Loucy (cell line): ENCODE measurements at regions not wholly inside any gene's neighbourhood (a gene's known extent, or its start where the extent isn't known, plus 50 kb on each side); places are given as distances from the start of the nearest gene placed in this dataset.

Experiments used
- H2AFZ ChIP-seq: fragments of 200-600 bp; sonication (generic); 2 replicates; pipeline ENCODE4 v1.6.0; 2016; ENCODE audit warnings: antibody characterized with exemption, mild to moderate bottlenecking, low read length, moderate library complexity
- H3F3A ChIP-seq: fragments of 200-600 bp; 2 replicates; pipeline ENCODE4 v1.6.0; 2016; ENCODE audit warnings: antibody characterized with exemption, low read depth, mild to moderate bottlenecking
- H3K27me3 ChIP-seq: fragments of 200-600 bp; sonication (generic); 2 replicates; pipeline ENCODE4 v1.6.1; 2014; ENCODE audit warnings: low read length, mild to moderate bottlenecking; ENCODE audit not compliant: insufficient read depth, poor library complexity, severe bottlenecking
- H3K36me3 ChIP-seq: fragments of 200-600 bp; sonication (generic); 2 replicates; pipeline ENCODE4 v1.6.1; 2016; ENCODE audit warnings: low read length; ENCODE audit not compliant: insufficient read depth
- H3K4me1 ChIP-seq: fragments of 200-600 bp; sonication (generic); 2 replicates; pipeline ENCODE4 v1.5.1; 2014; ENCODE audit warnings: low read length, mild to moderate bottlenecking; ENCODE audit not compliant: insufficient read depth, poor library complexity, severe bottlenecking
- H3K4me2 ChIP-seq: fragments of 200-600 bp; sonication (generic); 2 replicates; pipeline ENCODE4 v1.6.0; 2014; ENCODE audit warnings: antibody characterized with exemption, low read length, low read depth, mild to moderate bottlenecking; ENCODE audit not compliant: poor library complexity, severe bottlenecking
- H3K4me3 ChIP-seq: fragments of 200-600 bp; sonication (generic); 2 replicates; pipeline ENCODE4 v1.5.1; 2014; ENCODE audit warnings: low read length, mild to moderate bottlenecking, mixed read lengths; ENCODE audit not compliant: poor library complexity, severe bottlenecking
- H3K79me2 ChIP-seq: fragments of 200-600 bp; sonication (generic); 2 replicates; pipeline ENCODE4 v1.6.1; 2014; ENCODE audit warnings: low read length; ENCODE audit not compliant: insufficient read depth
- H3K9ac ChIP-seq: fragments of 200-600 bp; sonication (generic); 2 replicates; pipeline ENCODE4 v1.6.0; 2014; ENCODE audit warnings: mild to moderate bottlenecking, low read depth, low read length, moderate library complexity; ENCODE audit not compliant: poor library complexity, severe bottlenecking
- H3K9me2 ChIP-seq: fragments of 200-600 bp; sonication (generic); replicated peaks from 2 replicates; pipeline ENCODE4 v1.6.1; 2016; ENCODE audit warnings: low read depth, low read length, mixed read lengths
- H3K9me3 ChIP-seq: fragments of 200-600 bp; sonication (generic); 2 replicates; pipeline ENCODE4 v1.6.1; 2014; ENCODE audit warnings: mild to moderate bottlenecking, antibody characterized with exemption, low read length, low read depth; ENCODE audit not compliant: insufficient read depth
- H4K20me1 ChIP-seq: fragments of 200-600 bp; sonication (generic); 2 replicates; pipeline ENCODE4 v1.6.0; 2014; ENCODE audit warnings: antibody characterized with exemption, low read length, mild to moderate bottlenecking; ENCODE audit not compliant: insufficient read depth, poor library complexity, severe bottlenecking
- EZH2phosphoT487 ChIP-seq: fragments of 200-600 bp; IDR thresholded peaks from 2 replicates; pipeline ENCODE4 v1.6.1; 2018; ENCODE audit warnings: antibody characterized with exemption, mild to moderate bottlenecking, moderate library complexity, borderline replicate concordance
- TF ChIP-seq, protein P1 (sequence below): fragments of 200-600 bp; sonication (generic); conservative IDR thresholded peaks from 2 replicates; pipeline ENCODE4 v1.5.1; 2014; ENCODE audit warnings: mild to moderate bottlenecking, antibody characterized with exemption, low read length

GRCh38 chr2:239749272-239749873 lies 275.8 kb downstream of the NDUFA10 start:
- H3K4me2 ChIP-seq, result no peak overlapping the region

GRCh38 chr2:239748811-239749210 lies 276.3 kb downstream of the NDUFA10 start:
- no peaks in the 10 kb centered on the region for H3K79me2 ChIP-seq
- no peak overlapping the region for H2AFZ ChIP-seq
- no peaks in the 10 kb centered on the region; the same call in 1 of the 2 replicates for H3K9me3 ChIP-seq
- no peak overlapping the region for H3K4me3 ChIP-seq
- no peak for TF ChIP-seq EZH2phosphoT487
- TF ChIP-seq, protein P1, sequence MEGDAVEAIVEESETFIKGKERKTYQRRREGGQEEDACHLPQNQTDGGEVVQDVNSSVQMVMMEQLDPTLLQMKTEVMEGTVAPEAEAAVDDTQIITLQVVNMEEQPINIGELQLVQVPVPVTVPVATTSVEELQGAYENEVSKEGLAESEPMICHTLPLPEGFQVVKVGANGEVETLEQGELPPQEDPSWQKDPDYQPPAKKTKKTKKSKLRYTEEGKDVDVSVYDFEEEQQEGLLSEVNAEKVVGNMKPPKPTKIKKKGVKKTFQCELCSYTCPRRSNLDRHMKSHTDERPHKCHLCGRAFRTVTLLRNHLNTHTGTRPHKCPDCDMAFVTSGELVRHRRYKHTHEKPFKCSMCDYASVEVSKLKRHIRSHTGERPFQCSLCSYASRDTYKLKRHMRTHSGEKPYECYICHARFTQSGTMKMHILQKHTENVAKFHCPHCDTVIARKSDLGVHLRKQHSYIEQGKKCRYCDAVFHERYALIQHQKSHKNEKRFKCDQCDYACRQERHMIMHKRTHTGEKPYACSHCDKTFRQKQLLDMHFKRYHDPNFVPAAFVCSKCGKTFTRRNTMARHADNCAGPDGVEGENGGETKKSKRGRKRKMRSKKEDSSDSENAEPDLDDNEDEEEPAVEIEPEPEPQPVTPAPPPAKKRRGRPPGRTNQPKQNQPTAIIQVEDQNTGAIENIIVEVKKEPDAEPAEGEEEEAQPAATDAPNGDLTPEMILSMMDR, result no peak
- no peaks in the 10 kb centered on the region for H3K27me3 ChIP-seq
- H3K9me2 ChIP-seq, result no peaks in the 10 kb centered on the region
- H3K36me3 ChIP-seq, result no peaks in the 10 kb centered on the region
- H3F3A ChIP-seq, result no peaks in the 10 kb centered on the region
- H3K4me2 ChIP-seq, result no peak overlapping the region
- no peak overlapping the region for H3K9ac ChIP-seq
- H4K20me1 ChIP-seq, result no peaks in the 10 kb centered on the region
- H3K4me1 ChIP-seq, result no peaks in the 10 kb centered on the region

More at GRCh38 chr2:239749272-239749873, 275.8 kb downstream of the NDUFA10 start:
- Histone ChIP-seq H3K9ac (no peak overlapping the region), H3K4me3 (no peak overlapping the region), H3F3A (no peaks in the 10 kb centered on the region), H3K79me2 (no peaks in the 10 kb centered on the region), H3K27me3 (no peaks in the 10 kb centered on the region), H3K4me1 (no peaks in the 10 kb centered on the region), H3K9me3 (no peaks in the 10 kb centered on the region; the same call in 1 of the 2 replicates), H3K9me2 (no peaks in the 10 kb centered on the region), H4K20me1 (no peaks in the 10 kb centered on the region), H3K36me3 (no peaks in the 10 kb centered on the region), H2AFZ (no peak overlapping the region)
- TF ChIP-seq, protein P1, result no peak
- TF ChIP-seq EZH2phosphoT487, result no peak

GRCh38 chr2:239747771-239748170 lies 277.4 kb downstream of the NDUFA10 start:
- Histone ChIP-seq H3K36me3 (no peaks in the 10 kb centered on the region), H4K20me1 (no peaks in the 10 kb centered on the region), H3K4me1 (no peaks in the 10 kb centered on the region), H3K27me3 (no peaks in the 10 kb centered on the region), H3K9ac (no peak overlapping the region), H3K9me3 (no peaks in the 10 kb centered on the region; the same call in 1 of the 2 replicates), H3K4me3 (no peak overlapping the region), H3K9me2 (no peaks in the 10 kb centered on the region), H3F3A (no peaks in the 10 kb centered on the region), H2AFZ (no peak overlapping the region), H3K79me2 (no peaks in the 10 kb centered on the region), H3K4me2 (no peak overlapping the region)
- TF ChIP-seq, protein P1, result no peak
- no peak for TF ChIP-seq EZH2phosphoT487
